HepG2 (cell line): ENCODE measurements at regions not wholly inside any gene's neighbourhood (a gene's known extent, or its start where the extent isn't known, plus 50 kb on each side); places are given as distances from the start of the nearest gene placed in this dataset.

ENCODE experiments used
- CEBPG ChIP-seq: IDR thresholded peaks from 2 replicates; pipeline ENCODE4 v1.6.1; 2016
- MAFF ChIP-seq: IDR thresholded peaks from 2 replicates; pipeline ENCODE4 v1.6.1; 2011; ENCODE audit warnings: low read depth, low read length, improper control_type of control experiment
- POLR2AphosphoS5 ChIP-seq: IDR thresholded peaks from 2 replicates; pipeline ENCODE4 v1.6.1; 2012; ENCODE audit warnings: low read depth, low read length
- ZNF547 ChIP-seq: sonication (generic); formaldehyde crosslinking; IDR thresholded peaks from 2 replicates; pipeline ENCODE4 v1.5.1; 2020; ENCODE audit warnings: mild to moderate bottlenecking, missing genetic modification reagents
- ZNF780A ChIP-seq: sonication (generic); formaldehyde crosslinking; IDR thresholded peaks from 2 replicates; pipeline ENCODE4 v1.8.0; 2022; ENCODE audit warnings: mild to moderate bottlenecking, missing genetic modification reagents, moderate library complexity

DNA sequence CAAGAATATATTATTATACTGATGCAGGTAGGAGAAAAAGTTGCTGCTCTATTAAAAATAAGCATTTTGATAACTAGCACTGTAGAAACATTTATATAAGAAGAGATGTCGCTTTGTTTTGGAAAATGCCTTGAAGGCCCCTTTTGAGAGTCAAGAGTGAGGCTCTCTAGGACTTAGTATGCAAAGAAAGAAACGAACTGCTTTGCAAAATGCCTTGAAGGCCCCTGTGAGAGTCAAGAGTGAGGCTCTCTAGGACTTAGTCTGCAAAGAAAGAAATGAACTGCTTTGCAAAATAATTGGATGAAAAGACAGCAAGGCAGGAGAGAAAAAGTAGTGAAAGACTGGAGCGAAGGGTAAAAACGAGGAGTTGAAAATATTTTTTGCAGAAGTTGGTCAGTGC, 65.9 kb downstream of the AVPR1A start:
- TF ChIP-seq POLR2AphosphoS5 = no peak
- no peak for TF ChIP-seq ZNF547
- no peak for TF ChIP-seq MAFF
- no peak for TF ChIP-seq ZNF780A (CRISPR knock-in tag)
- TF ChIP-seq CEBPG (CRISPR knock-in tag) = no peak
